ENCODE measurements at regions not wholly inside any gene's neighbourhood (a gene's known extent, or its start where the extent isn't known, plus 50 kb on each side); places are given as distances from the start of the nearest gene placed in this dataset.

GRCh38 chr2:238710787-238711186 lies 137.1 kb upstream of the TWIST2 start:
- Mint-ChIP-seq H3K4me1 (no peaks in the 10 kb centered on the region), H3K4me3 (no peak overlapping the region), H3K9me3 (no peaks in the 10 kb centered on the region), H3K36me3 (no peaks in the 10 kb centered on the region), H3K27me3 (ENCODE audit: low read depth) (peaks cover 27% of the 10 kb centered on the region), H3K27ac (no peak overlapping the region)
- no peak for DNase-seq (ENCODE audit: low spot score in 2 of 2, unreplicated experiment in 2 of 2)
- TF ChIP-seq CTCF (IDR thresholded peaks at IDR 0.05; ENCODE audit: unreplicated experiment): no peak

- H3K27ac Mint-ChIP-seq: no peak overlapping the region
- peaks cover 32% of the 10 kb centered on the region for H3K27me3 Mint-ChIP-seq (ENCODE audit: low read depth)
- no peaks in the 10 kb centered on the region for H3K9me3 Mint-ChIP-seq
- no peaks in the 10 kb centered on the region for H3K4me1 Mint-ChIP-seq
- H3K36me3 Mint-ChIP-seq: no peaks in the 10 kb centered on the region
- DNase-seq (ENCODE audit: low spot score in 2 of 2, unreplicated experiment in 2 of 2): no peak
- H3K4me3 Mint-ChIP-seq: no peak overlapping the region
- no peak for TF ChIP-seq CTCF (IDR thresholded peaks at IDR 0.05; ENCODE audit: unreplicated experiment)
Measured at GRCh38 chr2:238711346-238711745, 136.5 kb upstream of the TWIST2 start.

GRCh38 chr2:238712011-238712410 lies 135.9 kb upstream of the TWIST2 start:
- Mint-ChIP-seq H3K9me3 (no peaks in the 10 kb centered on the region), H3K27ac (no peak overlapping the region), H3K36me3 (no peaks in the 10 kb centered on the region), H3K4me3 (no peak overlapping the region), H3K27me3 (ENCODE audit: low read depth) (peaks cover 36% of the 10 kb centered on the region), H3K4me1 (no peaks in the 10 kb centered on the region)
- DNase-seq (ENCODE audit: low spot score in 2 of 2, unreplicated experiment in 2 of 2): no peak
- no peak for TF ChIP-seq CTCF (IDR thresholded peaks at IDR 0.05; ENCODE audit: unreplicated experiment)

GRCh38 chr2:238713198-238713826 lies 134.6 kb upstream of the TWIST2 start:
- Mint-ChIP-seq H3K27me3 (ENCODE audit: low read depth) (peaks cover 36% of the 10 kb centered on the region), H3K9me3 (no peaks in the 10 kb centered on the region), H3K4me1 (no peaks in the 10 kb centered on the region), H3K4me3 (no peak overlapping the region), H3K27ac (no peak overlapping the region), H3K36me3 (no peaks in the 10 kb centered on the region)
- no peak for DNase-seq (ENCODE audit: low spot score in 2 of 2, unreplicated experiment in 2 of 2)
- TF ChIP-seq CTCF (IDR thresholded peaks at IDR 0.05; ENCODE audit: unreplicated experiment): no peak

- Mint-ChIP-seq H3K36me3 (no peaks in the 10 kb centered on the region), H3K9me3 (no peaks in the 10 kb centered on the region), H3K4me3 (no peak overlapping the region), H3K27ac (no peak overlapping the region), H3K27me3 (ENCODE audit: low read depth) (peaks cover 30% of the 10 kb centered on the region), H3K4me1 (no peaks in the 10 kb centered on the region)
- DNase-seq (ENCODE audit: low spot score in 2 of 2, unreplicated experiment in 2 of 2): no peak
- TF ChIP-seq CTCF (IDR thresholded peaks at IDR 0.05; ENCODE audit: unreplicated experiment): no peak
Measured at GRCh38 chr2:238714038-238714528, 133.8 kb upstream of the TWIST2 start.
